ENCODE measurements at regions not wholly inside any gene's neighbourhood (a gene's known extent, or its start where the extent isn't known, plus 50 kb on each side); places are given as distances from the start of the nearest gene placed in this dataset.

DNA sequence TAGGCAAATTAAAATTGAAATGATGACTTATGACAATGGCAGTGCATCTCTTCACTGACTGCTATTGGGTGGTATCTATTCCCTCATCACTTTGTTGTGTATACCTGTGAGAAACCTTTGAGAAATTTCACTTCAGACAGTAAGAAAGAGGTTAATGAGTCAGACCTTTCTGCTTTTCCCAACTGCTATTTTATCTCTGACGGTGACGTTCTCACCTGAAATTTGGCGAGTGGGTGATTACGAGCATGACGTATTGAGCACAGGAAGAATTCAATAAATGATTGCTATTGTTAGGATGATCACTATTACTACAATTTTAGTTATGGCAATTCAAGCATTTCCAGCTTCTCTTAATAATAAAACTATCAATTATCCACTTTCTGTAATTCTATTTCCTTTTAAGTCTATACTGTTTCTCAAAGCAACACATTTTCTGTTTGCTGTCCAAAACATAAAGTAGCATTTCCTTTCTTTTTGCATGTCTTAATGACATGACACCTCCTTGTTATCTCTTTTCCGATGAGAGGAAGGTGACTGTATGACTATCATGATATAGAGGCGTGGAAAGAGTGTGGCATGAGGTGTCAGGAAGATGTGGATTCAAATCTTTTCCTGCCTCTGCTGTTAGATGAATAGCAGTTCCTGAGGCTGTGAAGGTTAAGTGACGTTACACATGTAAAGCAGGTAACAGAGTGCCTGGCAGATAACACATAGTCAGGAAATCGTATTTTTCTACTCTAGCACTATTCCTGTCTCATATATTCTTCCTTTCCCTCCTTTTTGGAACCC is 504.9 kb upstream of the SEMA6D start:
- no peaks in the 10 kb centered on the region for H3K79me2 ChIP-seq (ENCODE audit: insufficient read depth, low read length)
- H3K9ac ChIP-seq (ENCODE audit: low read length): no peak overlapping the region
- no peak overlapping the region for H3K4me2 ChIP-seq (ENCODE audit: low read length)
- H3K4me1 ChIP-seq (ENCODE audit: insufficient read depth, low read length, severe bottlenecking): no peaks in the 10 kb centered on the region
- no peak overlapping the region for H2AFZ ChIP-seq (ENCODE audit: low read length)
- H3F3A ChIP-seq (ENCODE audit: insufficient read depth, low read length): no peaks in the 10 kb centered on the region
- H4K20me1 ChIP-seq (ENCODE audit: insufficient read depth, low read length): no peaks in the 10 kb centered on the region
- TF ChIP-seq EZH2 (IDR thresholded peaks at IDR 0.05; ENCODE audit: borderline replicate concordance, low read length): no peak
- TF ChIP-seq, protein P1, sequence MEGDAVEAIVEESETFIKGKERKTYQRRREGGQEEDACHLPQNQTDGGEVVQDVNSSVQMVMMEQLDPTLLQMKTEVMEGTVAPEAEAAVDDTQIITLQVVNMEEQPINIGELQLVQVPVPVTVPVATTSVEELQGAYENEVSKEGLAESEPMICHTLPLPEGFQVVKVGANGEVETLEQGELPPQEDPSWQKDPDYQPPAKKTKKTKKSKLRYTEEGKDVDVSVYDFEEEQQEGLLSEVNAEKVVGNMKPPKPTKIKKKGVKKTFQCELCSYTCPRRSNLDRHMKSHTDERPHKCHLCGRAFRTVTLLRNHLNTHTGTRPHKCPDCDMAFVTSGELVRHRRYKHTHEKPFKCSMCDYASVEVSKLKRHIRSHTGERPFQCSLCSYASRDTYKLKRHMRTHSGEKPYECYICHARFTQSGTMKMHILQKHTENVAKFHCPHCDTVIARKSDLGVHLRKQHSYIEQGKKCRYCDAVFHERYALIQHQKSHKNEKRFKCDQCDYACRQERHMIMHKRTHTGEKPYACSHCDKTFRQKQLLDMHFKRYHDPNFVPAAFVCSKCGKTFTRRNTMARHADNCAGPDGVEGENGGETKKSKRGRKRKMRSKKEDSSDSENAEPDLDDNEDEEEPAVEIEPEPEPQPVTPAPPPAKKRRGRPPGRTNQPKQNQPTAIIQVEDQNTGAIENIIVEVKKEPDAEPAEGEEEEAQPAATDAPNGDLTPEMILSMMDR (IDR thresholded peaks at IDR 0.05; ENCODE audit: low read length): no peak
- H3K4me3 ChIP-seq (ENCODE audit: low read depth, low read length, poor library complexity, severe bottlenecking): no peak overlapping the region
- H3K9me2 ChIP-seq (ENCODE audit: low read depth, low read length): no peaks in the 10 kb centered on the region
- H3K27ac ChIP-seq (ENCODE audit: low read depth, low read length, poor library complexity, severe bottlenecking): no peak overlapping the region
- H3K36me3 ChIP-seq (ENCODE audit: insufficient read depth, low read length): no peaks in the 10 kb centered on the region
- H3K27me3 ChIP-seq (ENCODE audit: insufficient read depth, low read length): no peaks in the 10 kb centered on the region
- H3K9me3 ChIP-seq (ENCODE audit: low read length): no peaks in the 10 kb centered on the region

DNA sequence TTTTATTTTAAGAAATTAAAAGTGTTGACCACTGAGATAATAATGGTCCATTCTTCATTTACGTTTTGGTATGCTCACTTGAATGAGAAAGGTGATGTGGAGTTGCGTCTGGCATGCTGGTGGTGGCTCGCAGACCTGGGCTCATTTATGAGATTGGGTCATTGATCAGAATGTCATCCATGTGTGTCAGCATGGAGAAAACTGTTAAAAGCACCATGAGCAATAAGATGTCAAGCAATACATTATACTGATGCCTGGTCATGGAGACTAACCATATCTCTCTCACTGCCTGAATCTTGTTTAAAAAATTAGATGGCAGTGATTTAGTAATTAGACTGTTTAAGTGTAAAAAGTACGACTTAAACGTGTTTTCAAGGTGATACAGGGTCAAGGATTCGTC is 503.4 kb upstream of the SEMA6D start:
- Histone ChIP-seq H2AFZ (ENCODE audit: low read length) (no peak overlapping the region), H4K20me1 (ENCODE audit: insufficient read depth, low read length) (no peaks in the 10 kb centered on the region), H3K9me2 (ENCODE audit: low read depth, low read length) (no peaks in the 10 kb centered on the region), H3K9ac (ENCODE audit: low read length) (no peak overlapping the region), H3K4me1 (ENCODE audit: insufficient read depth, low read length, severe bottlenecking) (no peaks in the 10 kb centered on the region), H3K79me2 (ENCODE audit: insufficient read depth, low read length) (no peaks in the 10 kb centered on the region), H3F3A (ENCODE audit: insufficient read depth, low read length) (no peaks in the 10 kb centered on the region), H3K9me3 (ENCODE audit: low read length) (no peaks in the 10 kb centered on the region), H3K4me3 (ENCODE audit: low read depth, low read length, poor library complexity, severe bottlenecking) (no peak overlapping the region), H3K4me2 (ENCODE audit: low read length) (no peak overlapping the region), H3K27me3 (ENCODE audit: insufficient read depth, low read length) (no peaks in the 10 kb centered on the region), H3K27ac (ENCODE audit: low read depth, low read length, poor library complexity, severe bottlenecking) (no peak overlapping the region), H3K36me3 (ENCODE audit: insufficient read depth, low read length) (no peaks in the 10 kb centered on the region)
- TF ChIP-seq EZH2 (IDR thresholded peaks at IDR 0.05; ENCODE audit: borderline replicate concordance, low read length): no peak
- TF ChIP-seq, protein P1 (IDR thresholded peaks at IDR 0.05; ENCODE audit: low read length): no peak

DNA sequence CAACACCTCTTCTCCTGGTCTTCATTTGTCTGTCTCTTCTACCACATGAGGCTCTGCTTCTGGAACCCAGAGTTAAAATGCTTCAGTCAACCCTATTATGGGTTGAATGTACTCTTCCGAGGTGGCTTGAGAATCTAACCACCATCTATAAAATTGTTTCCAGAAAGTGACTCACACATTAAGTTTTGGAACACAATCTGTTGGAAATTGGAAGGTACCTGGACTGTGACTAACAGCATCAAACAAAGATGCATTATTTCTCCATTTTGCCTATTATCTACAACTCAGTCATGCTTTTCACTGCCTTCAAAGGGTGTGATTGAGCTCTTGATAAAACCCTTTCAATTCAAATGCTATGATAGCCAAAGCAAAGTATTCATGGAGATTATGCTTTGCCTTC is 499.0 kb upstream of the SEMA6D start:
- Histone ChIP-seq H3K9me3 (ENCODE audit: low read length) (no peaks in the 10 kb centered on the region), H3K9ac (ENCODE audit: low read length) (no peak overlapping the region), H3F3A (ENCODE audit: insufficient read depth, low read length) (no peaks in the 10 kb centered on the region), H3K27ac (ENCODE audit: low read depth, low read length, poor library complexity, severe bottlenecking) (no peak overlapping the region), H3K27me3 (ENCODE audit: insufficient read depth, low read length) (no peaks in the 10 kb centered on the region), H3K36me3 (ENCODE audit: insufficient read depth, low read length) (no peaks in the 10 kb centered on the region), H3K4me2 (ENCODE audit: low read length) (no peak overlapping the region), H3K9me2 (ENCODE audit: low read depth, low read length) (no peaks in the 10 kb centered on the region), H2AFZ (ENCODE audit: low read length) (no peak overlapping the region), H4K20me1 (ENCODE audit: insufficient read depth, low read length) (no peaks in the 10 kb centered on the region), H3K79me2 (ENCODE audit: insufficient read depth, low read length) (no peaks in the 10 kb centered on the region), H3K4me1 (ENCODE audit: insufficient read depth, low read length, severe bottlenecking) (no peaks in the 10 kb centered on the region), H3K4me3 (ENCODE audit: low read depth, low read length, poor library complexity, severe bottlenecking) (no peak overlapping the region)
- no peak for TF ChIP-seq EZH2 (IDR thresholded peaks at IDR 0.05; ENCODE audit: borderline replicate concordance, low read length)
- TF ChIP-seq, protein P1 (IDR thresholded peaks at IDR 0.05; ENCODE audit: low read length): no peak
